ENCODE measurements at regions not wholly inside any gene's neighbourhood (a gene's known extent, or its start where the extent isn't known, plus 50 kb on each side); places are given as distances from the start of the nearest gene placed in this dataset.

DNA sequence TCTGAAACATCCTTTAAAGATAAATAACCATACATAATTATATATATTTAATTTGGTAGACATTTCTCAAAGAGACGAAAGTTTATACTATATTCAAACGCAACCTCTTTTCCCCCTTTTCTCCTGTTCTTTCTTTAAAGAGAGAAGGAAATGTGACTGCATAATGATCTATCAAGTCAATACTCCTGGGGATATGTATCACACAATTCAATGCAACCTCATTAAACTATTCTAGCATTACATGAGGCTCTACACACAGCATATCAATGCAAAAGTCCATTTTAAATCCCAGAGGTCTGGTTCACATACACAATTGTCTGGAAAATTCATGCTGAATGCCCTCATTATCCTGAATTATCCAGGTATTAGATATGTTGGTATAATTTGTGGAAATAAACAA is 330.7 kb downstream of the LMX1A start:
- in situ Hi-C loops (cut with MboI) (no loop called here), intact Hi-C loops (cut with micrococcal nuclease) (no loop called here)
- no peaks in the 10 kb centered on the region for H3K9me1 ChIP-seq (ENCODE audit: control insufficient read depth, insufficient read depth, low read length)
- ChIA-PET POLR2A (no interaction called here), CTCF (ENCODE audit: low intra/inter-chr PET ratio) (no interaction called here)
- H3K9me3 ChIP-seq (replicated peaks; ENCODE audit: control insufficient read depth, insufficient read depth, low read depth, low read length): no peaks in the 10 kb centered on the region
- FAIRE-seq: no peak
- 2% methylated on average over 2 of the region's 2 CpGs for WGBS (ENCODE audit: insufficient coverage, low coverage, missing lambda C conversion rate)
- no peaks in the 10 kb centered on the region for H3K79me2 ChIP-seq (ENCODE audit: control insufficient read depth, insufficient read depth, low read length)
- ATAC-seq: no peak
- H3K27me3 ChIP-seq (ENCODE audit: control insufficient read depth in 2 of 2, insufficient read depth in 2 of 2, low read length in 2 of 2): no peaks in the 10 kb centered on the region
- no TSS peak for BruUV-seq (replicated peaks)
- no peak overlapping the region for H2AFZ ChIP-seq (ENCODE audit: low read depth, low read length)
- no peak overlapping the region for H3K4me3 ChIP-seq
- no peak overlapping the region for H3K27ac ChIP-seq (ENCODE audit: extremely low read depth, low read depth, low read length)
- no peaks in the 10 kb centered on the region for H3K36me3 ChIP-seq (ENCODE audit: control insufficient read depth, insufficient read depth, low read length)
- H4K20me1 ChIP-seq (replicated peaks; ENCODE audit: control insufficient read depth, insufficient read depth, low read length): no peaks in the 10 kb centered on the region
- H3K4me2 ChIP-seq (ENCODE audit: insufficient read depth, low read length): no peak overlapping the region
- no peak for DNase-seq (ENCODE audit: extremely low read depth in 1 of 4, low spot score in 3 of 4)
- no peak overlapping the region for H3K9ac ChIP-seq (ENCODE audit: insufficient read depth in 1 of 2, low read depth in 2 of 2, low read length in 2 of 2)
- no peaks in the 10 kb centered on the region for H3K4me1 ChIP-seq (replicated peaks in 1 of 2; ENCODE audit: control insufficient read depth in 2 of 2, insufficient read depth in 2 of 2, low read length in 2 of 2)
- TF ChIP-seq ZNF354B (CRISPR knock-in tag; IDR thresholded peaks at IDR 0.05) (no peak), ZNF507 (tag; conservative IDR thresholded peaks at IDR 0.05) (no peak), NFRKB (IDR thresholded peaks at IDR 0.05; ENCODE audit: low read depth) (no peak), SMARCC2 (IDR thresholded peaks at IDR 0.05; ENCODE audit: low read depth) (no peak), SAFB (IDR thresholded peaks at IDR 0.05; ENCODE audit: borderline replicate concordance, low read depth, low read length) (no peak), ZNF274 (IDR thresholded peaks at IDR 0.05; ENCODE audit: borderline replicate concordance, low read depth, low read length) (no peak), RBM14 (IDR thresholded peaks at IDR 0.05; ENCODE audit: borderline replicate concordance, insufficient read depth, low read depth, low read length) (no peak), CBX1 (IDR thresholded peaks at IDR 0.05; ENCODE audit: low read depth) (no peak), ZNF316 (IDR thresholded peaks at IDR 0.05) (no peak)
- TF ChIP-seq, protein P1, sequence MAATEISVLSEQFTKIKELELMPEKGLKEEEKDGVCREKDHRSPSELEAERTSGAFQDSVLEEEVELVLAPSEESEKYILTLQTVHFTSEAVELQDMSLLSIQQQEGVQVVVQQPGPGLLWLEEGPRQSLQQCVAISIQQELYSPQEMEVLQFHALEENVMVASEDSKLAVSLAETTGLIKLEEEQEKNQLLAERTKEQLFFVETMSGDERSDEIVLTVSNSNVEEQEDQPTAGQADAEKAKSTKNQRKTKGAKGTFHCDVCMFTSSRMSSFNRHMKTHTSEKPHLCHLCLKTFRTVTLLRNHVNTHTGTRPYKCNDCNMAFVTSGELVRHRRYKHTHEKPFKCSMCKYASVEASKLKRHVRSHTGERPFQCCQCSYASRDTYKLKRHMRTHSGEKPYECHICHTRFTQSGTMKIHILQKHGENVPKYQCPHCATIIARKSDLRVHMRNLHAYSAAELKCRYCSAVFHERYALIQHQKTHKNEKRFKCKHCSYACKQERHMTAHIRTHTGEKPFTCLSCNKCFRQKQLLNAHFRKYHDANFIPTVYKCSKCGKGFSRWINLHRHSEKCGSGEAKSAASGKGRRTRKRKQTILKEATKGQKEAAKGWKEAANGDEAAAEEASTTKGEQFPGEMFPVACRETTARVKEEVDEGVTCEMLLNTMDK (IDR thresholded peaks at IDR 0.05; ENCODE audit: borderline replicate concordance, insufficient read depth, low read depth, low read length, poor library complexity, severe bottlenecking): no peak
- TF ChIP-seq, protein P2, sequence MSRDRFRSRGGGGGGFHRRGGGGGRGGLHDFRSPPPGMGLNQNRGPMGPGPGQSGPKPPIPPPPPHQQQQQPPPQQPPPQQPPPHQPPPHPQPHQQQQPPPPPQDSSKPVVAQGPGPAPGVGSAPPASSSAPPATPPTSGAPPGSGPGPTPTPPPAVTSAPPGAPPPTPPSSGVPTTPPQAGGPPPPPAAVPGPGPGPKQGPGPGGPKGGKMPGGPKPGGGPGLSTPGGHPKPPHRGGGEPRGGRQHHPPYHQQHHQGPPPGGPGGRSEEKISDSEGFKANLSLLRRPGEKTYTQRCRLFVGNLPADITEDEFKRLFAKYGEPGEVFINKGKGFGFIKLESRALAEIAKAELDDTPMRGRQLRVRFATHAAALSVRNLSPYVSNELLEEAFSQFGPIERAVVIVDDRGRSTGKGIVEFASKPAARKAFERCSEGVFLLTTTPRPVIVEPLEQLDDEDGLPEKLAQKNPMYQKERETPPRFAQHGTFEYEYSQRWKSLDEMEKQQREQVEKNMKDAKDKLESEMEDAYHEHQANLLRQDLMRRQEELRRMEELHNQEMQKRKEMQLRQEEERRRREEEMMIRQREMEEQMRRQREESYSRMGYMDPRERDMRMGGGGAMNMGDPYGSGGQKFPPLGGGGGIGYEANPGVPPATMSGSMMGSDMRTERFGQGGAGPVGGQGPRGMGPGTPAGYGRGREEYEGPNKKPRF (IDR thresholded peaks at IDR 0.05; ENCODE audit: low read depth, low read length): no peak
- TF ChIP-seq, protein P3, sequence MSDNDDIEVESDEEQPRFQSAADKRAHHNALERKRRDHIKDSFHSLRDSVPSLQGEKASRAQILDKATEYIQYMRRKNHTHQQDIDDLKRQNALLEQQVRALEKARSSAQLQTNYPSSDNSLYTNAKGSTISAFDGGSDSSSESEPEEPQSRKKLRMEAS (CRISPR knock-in tag; IDR thresholded peaks at IDR 0.05): no peak
- TF ChIP-seq, protein P4, sequence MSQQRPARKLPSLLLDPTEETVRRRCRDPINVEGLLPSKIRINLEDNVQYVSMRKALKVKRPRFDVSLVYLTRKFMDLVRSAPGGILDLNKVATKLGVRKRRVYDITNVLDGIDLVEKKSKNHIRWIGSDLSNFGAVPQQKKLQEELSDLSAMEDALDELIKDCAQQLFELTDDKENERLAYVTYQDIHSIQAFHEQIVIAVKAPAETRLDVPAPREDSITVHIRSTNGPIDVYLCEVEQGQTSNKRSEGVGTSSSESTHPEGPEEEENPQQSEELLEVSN (IDR thresholded peaks at IDR 0.05; ENCODE audit: borderline replicate concordance in 1 of 2, extremely low read depth in 1 of 2, insufficient read depth in 1 of 2, insufficient read length in 1 of 2, low read depth in 1 of 2, low read length in 1 of 2, poor library complexity in 1 of 2, severe bottlenecking in 1 of 2): no peak
- TF ChIP-seq, protein P5, sequence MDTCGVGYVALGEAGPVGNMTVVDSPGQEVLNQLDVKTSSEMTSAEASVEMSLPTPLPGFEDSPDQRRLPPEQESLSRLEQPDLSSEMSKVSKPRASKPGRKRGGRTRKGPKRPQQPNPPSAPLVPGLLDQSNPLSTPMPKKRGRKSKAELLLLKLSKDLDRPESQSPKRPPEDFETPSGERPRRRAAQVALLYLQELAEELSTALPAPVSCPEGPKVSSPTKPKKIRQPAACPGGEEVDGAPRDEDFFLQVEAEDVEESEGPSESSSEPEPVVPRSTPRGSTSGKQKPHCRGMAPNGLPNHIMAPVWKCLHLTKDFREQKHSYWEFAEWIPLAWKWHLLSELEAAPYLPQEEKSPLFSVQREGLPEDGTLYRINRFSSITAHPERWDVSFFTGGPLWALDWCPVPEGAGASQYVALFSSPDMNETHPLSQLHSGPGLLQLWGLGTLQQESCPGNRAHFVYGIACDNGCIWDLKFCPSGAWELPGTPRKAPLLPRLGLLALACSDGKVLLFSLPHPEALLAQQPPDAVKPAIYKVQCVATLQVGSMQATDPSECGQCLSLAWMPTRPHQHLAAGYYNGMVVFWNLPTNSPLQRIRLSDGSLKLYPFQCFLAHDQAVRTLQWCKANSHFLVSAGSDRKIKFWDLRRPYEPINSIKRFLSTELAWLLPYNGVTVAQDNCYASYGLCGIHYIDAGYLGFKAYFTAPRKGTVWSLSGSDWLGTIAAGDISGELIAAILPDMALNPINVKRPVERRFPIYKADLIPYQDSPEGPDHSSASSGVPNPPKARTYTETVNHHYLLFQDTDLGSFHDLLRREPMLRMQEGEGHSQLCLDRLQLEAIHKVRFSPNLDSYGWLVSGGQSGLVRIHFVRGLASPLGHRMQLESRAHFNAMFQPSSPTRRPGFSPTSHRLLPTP (IDR thresholded peaks at IDR 0.05; ENCODE audit: borderline replicate concordance, extremely low read depth, insufficient read length): no peak
